ENCODE measurements at regions not wholly inside any gene's neighbourhood (a gene's known extent, or its start where the extent isn't known, plus 50 kb on each side); places are given as distances from the start of the nearest gene placed in this dataset.

DNA sequence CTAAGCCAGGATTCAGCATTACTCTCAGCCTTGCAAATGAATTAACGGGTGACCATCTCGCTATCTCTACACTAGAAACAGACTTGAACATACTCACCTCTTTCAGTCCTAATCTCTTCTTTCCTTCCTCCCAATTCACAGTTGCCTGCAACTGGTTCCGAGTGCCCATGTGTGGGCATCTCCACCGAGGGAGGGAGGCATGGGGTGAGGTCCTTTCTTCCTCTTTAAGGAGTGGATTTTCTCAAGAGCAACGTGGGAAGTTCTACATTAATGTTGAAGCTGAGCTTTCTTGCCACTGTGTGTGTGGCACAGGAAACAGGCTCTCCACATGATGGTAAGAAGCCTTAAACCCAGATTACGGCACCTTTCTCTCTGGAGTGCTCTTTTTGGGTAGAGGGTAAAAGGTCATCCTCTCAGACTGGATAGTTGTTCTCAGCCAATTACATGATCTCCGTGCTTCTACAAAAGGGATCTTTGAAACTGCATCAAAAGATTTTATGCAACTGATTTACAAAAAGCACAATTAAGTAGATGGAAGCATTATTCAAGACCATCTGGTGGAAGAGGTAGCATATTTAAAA is 286.8 kb upstream of the NR2F2 start (continued):
- TF ChIP-seq CHD4 (IDR thresholded peaks at IDR 0.05; ENCODE audit: borderline replicate concordance, low read length) (no peak), SNAI1 (CRISPR knock-in tag; IDR thresholded peaks at IDR 0.05; ENCODE audit: borderline replicate concordance) (no peak), MATR3 (CRISPR knock-in tag; IDR thresholded peaks at IDR 0.05) (no peak), ZMYM2 (CRISPR knock-in tag; IDR thresholded peaks at IDR 0.05) (no peak), ZNF567 (CRISPR knock-in tag; IDR thresholded peaks at IDR 0.05; ENCODE audit: borderline replicate concordance) (no peak), PAX8 (CRISPR knock-in tag; IDR thresholded peaks at IDR 0.05; ENCODE audit: borderline replicate concordance) (no peak)
- TF ChIP-seq, protein P1, sequence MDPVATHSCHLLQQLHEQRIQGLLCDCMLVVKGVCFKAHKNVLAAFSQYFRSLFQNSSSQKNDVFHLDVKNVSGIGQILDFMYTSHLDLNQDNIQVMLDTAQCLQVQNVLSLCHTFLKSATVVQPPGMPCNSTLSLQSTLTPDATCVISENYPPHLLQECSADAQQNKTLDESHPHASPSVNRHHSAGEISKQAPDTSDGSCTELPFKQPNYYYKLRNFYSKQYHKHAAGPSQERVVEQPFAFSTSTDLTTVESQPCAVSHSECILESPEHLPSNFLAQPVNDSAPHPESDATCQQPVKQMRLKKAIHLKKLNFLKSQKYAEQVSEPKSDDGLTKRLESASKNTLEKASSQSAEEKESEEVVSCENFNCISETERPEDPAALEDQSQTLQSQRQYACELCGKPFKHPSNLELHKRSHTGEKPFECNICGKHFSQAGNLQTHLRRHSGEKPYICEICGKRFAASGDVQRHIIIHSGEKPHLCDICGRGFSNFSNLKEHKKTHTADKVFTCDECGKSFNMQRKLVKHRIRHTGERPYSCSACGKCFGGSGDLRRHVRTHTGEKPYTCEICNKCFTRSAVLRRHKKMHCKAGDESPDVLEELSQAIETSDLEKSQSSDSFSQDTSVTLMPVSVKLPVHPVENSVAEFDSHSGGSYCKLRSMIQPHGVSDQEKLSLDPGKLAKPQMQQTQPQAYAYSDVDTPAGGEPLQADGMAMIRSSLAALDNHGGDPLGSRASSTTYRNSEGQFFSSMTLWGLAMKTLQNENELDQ (CRISPR knock-in tag; IDR thresholded peaks at IDR 0.05; ENCODE audit: borderline replicate concordance), result no peak
- TF ChIP-seq, protein P2, sequence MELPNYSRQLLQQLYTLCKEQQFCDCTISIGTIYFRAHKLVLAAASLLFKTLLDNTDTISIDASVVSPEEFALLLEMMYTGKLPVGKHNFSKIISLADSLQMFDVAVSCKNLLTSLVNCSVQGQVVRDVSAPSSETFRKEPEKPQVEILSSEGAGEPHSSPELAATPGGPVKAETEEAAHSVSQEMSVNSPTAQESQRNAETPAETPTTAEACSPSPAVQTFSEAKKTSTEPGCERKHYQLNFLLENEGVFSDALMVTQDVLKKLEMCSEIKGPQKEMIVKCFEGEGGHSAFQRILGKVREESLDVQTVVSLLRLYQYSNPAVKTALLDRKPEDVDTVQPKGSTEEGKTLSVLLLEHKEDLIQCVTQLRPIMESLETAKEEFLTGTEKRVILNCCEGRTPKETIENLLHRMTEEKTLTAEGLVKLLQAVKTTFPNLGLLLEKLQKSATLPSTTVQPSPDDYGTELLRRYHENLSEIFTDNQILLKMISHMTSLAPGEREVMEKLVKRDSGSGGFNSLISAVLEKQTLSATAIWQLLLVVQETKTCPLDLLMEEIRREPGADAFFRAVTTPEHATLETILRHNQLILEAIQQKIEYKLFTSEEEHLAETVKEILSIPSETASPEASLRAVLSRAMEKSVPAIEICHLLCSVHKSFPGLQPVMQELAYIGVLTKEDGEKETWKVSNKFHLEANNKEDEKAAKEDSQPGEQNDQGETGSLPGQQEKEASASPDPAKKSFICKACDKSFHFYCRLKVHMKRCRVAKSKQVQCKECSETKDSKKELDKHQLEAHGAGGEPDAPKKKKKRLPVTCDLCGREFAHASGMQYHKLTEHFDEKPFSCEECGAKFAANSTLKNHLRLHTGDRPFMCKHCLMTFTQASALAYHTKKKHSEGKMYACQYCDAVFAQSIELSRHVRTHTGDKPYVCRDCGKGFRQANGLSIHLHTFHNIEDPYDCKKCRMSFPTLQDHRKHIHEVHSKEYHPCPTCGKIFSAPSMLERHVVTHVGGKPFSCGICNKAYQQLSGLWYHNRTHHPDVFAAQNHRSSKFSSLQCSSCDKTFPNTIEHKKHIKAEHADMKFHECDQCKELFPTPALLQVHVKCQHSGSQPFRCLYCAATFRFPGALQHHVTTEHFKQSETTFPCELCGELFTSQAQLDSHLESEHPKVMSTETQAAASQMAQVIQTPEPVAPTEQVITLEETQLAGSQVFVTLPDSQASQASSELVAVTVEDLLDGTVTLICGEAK (IDR thresholded peaks at IDR 0.05), result no peak
- TF ChIP-seq, protein P2 (CRISPR knock-in tag; IDR thresholded peaks at IDR 0.05), result no peak
